ENCODE measurements at regions not wholly inside any gene's neighbourhood (a gene's known extent, or its start where the extent isn't known, plus 50 kb on each side); places are given as distances from the start of the nearest gene placed in this dataset.

DNA sequence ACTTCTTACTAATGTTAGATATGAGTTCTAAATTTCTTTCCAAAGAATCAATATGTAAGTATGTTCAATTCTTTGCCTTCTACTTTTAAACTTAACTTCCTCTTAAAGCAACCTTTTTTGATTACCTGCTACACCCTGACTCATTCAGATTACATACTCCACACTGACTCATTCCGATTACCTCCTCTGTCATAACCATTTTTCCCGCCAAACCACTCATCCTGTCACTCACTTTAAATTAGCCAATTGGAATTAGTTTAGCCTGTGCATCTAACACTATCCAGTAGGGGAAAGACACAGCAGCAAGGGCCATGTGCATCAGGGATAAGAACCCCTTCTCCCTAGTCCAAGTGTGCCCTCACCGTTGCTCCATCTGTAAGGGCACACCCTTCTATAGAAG, 815.5 kb downstream of the BRINP3 start:
- intact Hi-C loops (cut with DNase I) = no loop called here
- ATAC-seq (no peak), DNase-seq (no peak)
- TF ChIP-seq, protein P1, sequence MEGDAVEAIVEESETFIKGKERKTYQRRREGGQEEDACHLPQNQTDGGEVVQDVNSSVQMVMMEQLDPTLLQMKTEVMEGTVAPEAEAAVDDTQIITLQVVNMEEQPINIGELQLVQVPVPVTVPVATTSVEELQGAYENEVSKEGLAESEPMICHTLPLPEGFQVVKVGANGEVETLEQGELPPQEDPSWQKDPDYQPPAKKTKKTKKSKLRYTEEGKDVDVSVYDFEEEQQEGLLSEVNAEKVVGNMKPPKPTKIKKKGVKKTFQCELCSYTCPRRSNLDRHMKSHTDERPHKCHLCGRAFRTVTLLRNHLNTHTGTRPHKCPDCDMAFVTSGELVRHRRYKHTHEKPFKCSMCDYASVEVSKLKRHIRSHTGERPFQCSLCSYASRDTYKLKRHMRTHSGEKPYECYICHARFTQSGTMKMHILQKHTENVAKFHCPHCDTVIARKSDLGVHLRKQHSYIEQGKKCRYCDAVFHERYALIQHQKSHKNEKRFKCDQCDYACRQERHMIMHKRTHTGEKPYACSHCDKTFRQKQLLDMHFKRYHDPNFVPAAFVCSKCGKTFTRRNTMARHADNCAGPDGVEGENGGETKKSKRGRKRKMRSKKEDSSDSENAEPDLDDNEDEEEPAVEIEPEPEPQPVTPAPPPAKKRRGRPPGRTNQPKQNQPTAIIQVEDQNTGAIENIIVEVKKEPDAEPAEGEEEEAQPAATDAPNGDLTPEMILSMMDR (IDR thresholded peaks at IDR 0.05) = no peak
- TF ChIP-seq POLR2A (IDR thresholded peaks at IDR 0.05) = no peak
- H3K27me3 ChIP-seq = no peaks in the 10 kb centered on the region
- H3K27ac ChIP-seq = no peak overlapping the region
- H3K4me3 ChIP-seq = no peak overlapping the region
- H3K4me1 ChIP-seq = no peaks in the 10 kb centered on the region
- WGBS, 2 donors = 73 to 79% methylated on average over 3 of the region's 3 CpGs
- H3K9me3 ChIP-seq = no peaks in the 10 kb centered on the region
- H3K36me3 ChIP-seq (replicated peaks in 1 of 2; ENCODE audit: insufficient read depth in 1 of 2, low read depth in 2 of 2) = no peaks in the 10 kb centered on the region

DNA sequence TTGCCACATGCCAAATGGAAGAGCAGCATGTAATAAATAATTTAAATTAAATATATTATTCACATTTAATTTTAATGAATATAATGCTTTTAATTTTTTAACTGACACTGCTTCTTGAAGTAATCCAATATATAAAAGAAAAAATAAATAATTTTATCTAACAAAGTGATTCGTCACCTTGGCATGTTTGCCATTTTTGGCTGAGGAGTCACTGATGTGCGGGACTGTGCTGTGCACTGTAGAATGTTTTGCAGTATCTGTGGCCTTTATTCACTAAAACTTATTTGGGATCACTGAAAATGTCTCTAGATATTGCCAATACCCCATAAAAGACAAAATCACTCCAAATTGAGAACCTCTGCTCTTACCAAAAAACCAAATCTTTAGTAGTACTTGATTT, 807.8 kb downstream of the BRINP3 start:
- ATAC-seq (no peak), DNase-seq (no peak)
- intact Hi-C loops (cut with DNase I) = no loop called here
- no peaks in the 10 kb centered on the region for H3K4me1 ChIP-seq
- WGBS, 2 donors = 76 to 81% methylated on average over 2 of the region's 2 CpGs
- H3K27me3 ChIP-seq = no peaks in the 10 kb centered on the region
- H3K36me3 ChIP-seq (replicated peaks in 1 of 2; ENCODE audit: insufficient read depth in 1 of 2, low read depth in 2 of 2) = no peaks in the 10 kb centered on the region
- H3K27ac ChIP-seq = no peak overlapping the region
- no peak overlapping the region for H3K4me3 ChIP-seq
- TF ChIP-seq POLR2A (IDR thresholded peaks at IDR 0.05) = no peak
- TF ChIP-seq, protein P1 (IDR thresholded peaks at IDR 0.05) = no peak
- no peaks in the 10 kb centered on the region for H3K9me3 ChIP-seq

DNA sequence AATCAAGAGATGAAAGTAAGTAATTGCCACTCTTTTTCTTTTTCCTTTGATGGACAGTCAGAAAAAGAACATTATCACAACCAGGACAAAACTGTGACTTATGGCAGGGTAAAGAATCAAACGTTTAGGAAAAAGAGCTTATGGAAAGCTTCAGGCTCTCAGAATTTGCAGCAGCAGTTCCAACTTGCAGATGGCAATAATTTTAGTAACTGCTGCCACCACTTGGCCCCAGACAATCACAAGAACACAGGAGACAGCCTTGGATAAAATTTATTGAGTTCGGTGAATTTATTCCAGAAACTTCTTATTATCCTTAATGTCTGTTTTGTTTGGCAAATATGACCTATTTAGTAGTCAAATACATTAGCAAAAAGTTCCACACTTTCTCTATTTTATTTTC, 804.4 kb downstream of the BRINP3 start:
- intact Hi-C loops (cut with DNase I) = no loop called here
- no peaks in the 10 kb centered on the region for H3K4me1 ChIP-seq
- no peaks in the 10 kb centered on the region for H3K27me3 ChIP-seq
- H3K9me3 ChIP-seq = no peaks in the 10 kb centered on the region
- no peak for TF ChIP-seq POLR2A (IDR thresholded peaks at IDR 0.05)
- TF ChIP-seq, protein P1 (IDR thresholded peaks at IDR 0.05) = no peak
- H3K4me3 ChIP-seq = no peak overlapping the region
- WGBS, 2 donors = 23 to 34% methylated on average over 2 of the region's 2 CpGs
- DNase-seq = no peak
- ATAC-seq = no peak
- H3K27ac ChIP-seq = no peak overlapping the region
- H3K36me3 ChIP-seq (replicated peaks in 1 of 2; ENCODE audit: insufficient read depth in 1 of 2, low read depth in 2 of 2) = no peaks in the 10 kb centered on the region

DNA sequence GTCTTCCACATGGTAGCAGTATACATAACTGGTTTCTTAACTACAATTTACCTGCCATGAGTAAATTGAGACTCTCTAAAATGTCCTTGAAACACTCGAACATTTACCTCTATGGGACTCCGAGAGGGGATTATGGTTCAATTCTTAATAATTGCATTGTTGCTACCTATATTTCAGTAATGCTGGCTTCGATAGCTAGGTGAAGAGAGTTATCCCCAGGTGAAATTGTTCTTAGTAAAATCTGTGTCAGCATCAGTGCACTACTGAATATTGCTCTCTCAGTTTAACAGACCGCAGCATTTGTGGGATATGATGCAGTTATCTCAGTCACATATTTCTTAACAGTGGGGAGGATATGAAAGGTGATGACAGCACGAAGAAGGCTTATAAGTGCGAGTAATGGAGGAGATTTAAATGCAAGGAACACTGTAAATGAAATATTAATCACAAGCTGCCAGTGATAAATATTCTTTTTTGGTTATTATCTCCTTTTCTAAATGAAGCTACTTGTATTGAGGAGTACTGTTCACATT, 801.9 kb downstream of the BRINP3 start:
- TF ChIP-seq, protein P1 (IDR thresholded peaks at IDR 0.05) = no peak
- TF ChIP-seq POLR2A (IDR thresholded peaks at IDR 0.05) = no peak
- no peak for ATAC-seq
- intact Hi-C loops (cut with DNase I) = no loop called here

DNA sequence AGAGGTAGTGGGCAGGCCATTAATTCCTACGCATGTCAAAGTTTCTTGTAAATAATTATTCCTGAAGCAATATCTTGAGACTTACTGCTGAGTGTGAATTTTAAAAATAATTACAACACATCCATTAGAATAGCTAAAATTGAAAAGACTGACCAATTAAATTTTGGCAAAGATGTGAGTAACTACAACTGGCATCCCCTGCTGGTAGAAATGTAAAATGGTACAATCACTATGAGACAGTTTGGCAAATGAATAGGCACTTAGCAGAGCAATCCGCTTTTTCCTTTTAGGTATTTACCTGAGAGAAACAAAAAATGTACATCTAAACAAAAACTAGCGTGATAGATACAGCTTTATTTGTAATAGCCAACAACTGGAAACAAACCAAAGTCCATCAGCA, 798.9 kb downstream of the BRINP3 start:
- intact Hi-C loops (cut with DNase I) = no loop called here
- ATAC-seq (no peak), DNase-seq (no peak)
- Histone ChIP-seq H3K4me3 (no peak overlapping the region), H3K27ac (no peak overlapping the region), H3K36me3 (replicated peaks in 1 of 2; ENCODE audit: insufficient read depth in 1 of 2, low read depth in 2 of 2) (no peaks in the 10 kb centered on the region), H3K9me3 (no peaks in the 10 kb centered on the region), H3K27me3 (no peaks in the 10 kb centered on the region), H3K4me1 (no peaks in the 10 kb centered on the region)
- 69 to 74% methylated on average over 3 of the region's 3 CpGs for WGBS, 2 donors
- TF ChIP-seq, protein P1 (IDR thresholded peaks at IDR 0.05) = peak in 2 of 7 experiments; percentile 14 to 16
- TF ChIP-seq POLR2A (IDR thresholded peaks at IDR 0.05) = no peak

More for the DNA sequence above, 801.9 kb downstream of the BRINP3 start:
- H3K4me3 ChIP-seq = no peak overlapping the region
- DNase-seq = no peak
- H3K4me1 ChIP-seq = no peaks in the 10 kb centered on the region
- no peaks in the 10 kb centered on the region for H3K27me3 ChIP-seq
- no peaks in the 10 kb centered on the region for H3K36me3 ChIP-seq (replicated peaks in 1 of 2; ENCODE audit: insufficient read depth in 1 of 2, low read depth in 2 of 2)
- no peaks in the 10 kb centered on the region for H3K9me3 ChIP-seq
- no peak overlapping the region for H3K27ac ChIP-seq
- 65 to 72% methylated on average over 6 of the region's 6 CpGs for WGBS, 2 donors

All from body of pancreas (tissue), 4 donors.